Central memory CD8-positive, alpha-beta T cell (primary cell): ENCODE measurements at regions not wholly inside any gene's neighbourhood (a gene's known extent, or its start where the extent isn't known, plus 50 kb on each side); places are given as distances from the start of the nearest gene placed in this dataset.
"Not testable (repeated sequence)": the region's sequence is repeated elsewhere in the genome, so short reads cannot be mapped to it uniquely, and the experiment has no call there.

Experiments
- ATAC-seq: fragments of 150-1000 bp; cut with Tn5 transposase; replicated peaks from 2 replicates; pipeline ENCODE4 v1.10.0; 2022; ENCODE audit warnings: mild to moderate bottlenecking, moderate FRiP score, moderate number of reproducible peaks; ENCODE audit not compliant: poor library complexity, severe bottlenecking; ENCODE audit errors: extremely low read depth
- DNase-seq, 2 donors: peaks; one replicate each; pipeline ENCODE4 v3.0.0; 2021; ENCODE audit warnings: low spot score in 2 of 2
- H3K27ac Mint-ChIP-seq: one replicate; pipeline ENCODE4 v1.8.0; 2022; ENCODE audit warnings: low read depth, mild to moderate bottlenecking, moderate library complexity, mixed read lengths
- H3K27me3 Mint-ChIP-seq: one replicate; pipeline ENCODE4 v1.8.0; 2022; ENCODE audit warnings: mixed read lengths
- H3K36me3 Mint-ChIP-seq: one replicate; pipeline ENCODE4 v1.8.0; 2022; ENCODE audit warnings: mild to moderate bottlenecking, moderate library complexity, mixed read lengths; ENCODE audit not compliant: insufficient read depth
- H3K4me1 Mint-ChIP-seq: one replicate; pipeline ENCODE4 v1.8.0; 2022; ENCODE audit warnings: mixed read lengths
- H3K4me3 Mint-ChIP-seq: one replicate; pipeline ENCODE4 v1.8.0; 2022; ENCODE audit warnings: mild to moderate bottlenecking, moderate library complexity, mixed read lengths
- H3K9me3 Mint-ChIP-seq: one replicate; pipeline ENCODE4 v1.8.0; 2022; ENCODE audit warnings: mixed read lengths

- H3K27me3 Mint-ChIP-seq, H3K4me1 Mint-ChIP-seq, H3K9me3 Mint-ChIP-seq, DNase-seq, H3K4me3 Mint-ChIP-seq, ATAC-seq, H3K36me3 Mint-ChIP-seq, H3K27ac Mint-ChIP-seq: not testable (repeated sequence)
Observed at GRCh38 chr14:19201394-19202052, 232.6 kb downstream of the POTEG start.

GRCh38 chr14:19202053-19202442 lies 232.1 kb downstream of the POTEG start:
- not testable (repeated sequence) for H3K27me3 Mint-ChIP-seq

GRCh38 chr14:19203250-19203972 lies 230.7 kb downstream of the POTEG start:
- H3K27ac Mint-ChIP-seq, H3K27me3 Mint-ChIP-seq, H3K9me3 Mint-ChIP-seq, H3K36me3 Mint-ChIP-seq, H3K4me1 Mint-ChIP-seq, H3K4me3 Mint-ChIP-seq, ATAC-seq, DNase-seq: not testable (repeated sequence)

More at GRCh38 chr14:19202053-19202442, 232.1 kb downstream of the POTEG start:
- DNase-seq, H3K4me1 Mint-ChIP-seq, H3K9me3 Mint-ChIP-seq, ATAC-seq, H3K36me3 Mint-ChIP-seq, H3K27ac Mint-ChIP-seq, H3K4me3 Mint-ChIP-seq: not testable (repeated sequence)

GRCh38 chr14:19204827-19205226 lies 229.3 kb downstream of the POTEG start:
- not testable (repeated sequence) for H3K4me3 Mint-ChIP-seq, H3K27ac Mint-ChIP-seq, ATAC-seq, H3K36me3 Mint-ChIP-seq, H3K27me3 Mint-ChIP-seq, H3K9me3 Mint-ChIP-seq, H3K4me1 Mint-ChIP-seq, DNase-seq

- not testable (repeated sequence) for H3K4me3 Mint-ChIP-seq, ATAC-seq, H3K36me3 Mint-ChIP-seq
Observed at GRCh38 chr14:19216480-19216879, 217.7 kb downstream of the POTEG start.

GRCh38 chr14:19219423-19219822 lies 214.7 kb downstream of the POTEG start:
- H3K27ac Mint-ChIP-seq, ATAC-seq, H3K9me3 Mint-ChIP-seq, H3K27me3 Mint-ChIP-seq, H3K36me3 Mint-ChIP-seq, H3K4me1 Mint-ChIP-seq, DNase-seq, H3K4me3 Mint-ChIP-seq: not testable (repeated sequence)

More at GRCh38 chr14:19216480-19216879, 217.7 kb downstream of the POTEG start:
- not testable (repeated sequence) for DNase-seq, H3K9me3 Mint-ChIP-seq, H3K4me1 Mint-ChIP-seq, H3K27ac Mint-ChIP-seq, H3K27me3 Mint-ChIP-seq

GRCh38 chr14:19231421-19231820 lies 202.7 kb downstream of the POTEG start:
- H3K4me3 Mint-ChIP-seq, DNase-seq, H3K9me3 Mint-ChIP-seq, H3K27ac Mint-ChIP-seq, H3K36me3 Mint-ChIP-seq, ATAC-seq, H3K27me3 Mint-ChIP-seq, H3K4me1 Mint-ChIP-seq: not testable (repeated sequence)

- ATAC-seq, H3K27me3 Mint-ChIP-seq: not testable (repeated sequence)
Observed at GRCh38 chr14:19234059-19234458, 200.1 kb downstream of the POTEG start.

GRCh38 chr14:19237656-19238055 lies 196.5 kb downstream of the POTEG start:
- H3K4me3 Mint-ChIP-seq, H3K36me3 Mint-ChIP-seq, DNase-seq, H3K4me1 Mint-ChIP-seq, H3K9me3 Mint-ChIP-seq, H3K27me3 Mint-ChIP-seq, ATAC-seq, H3K27ac Mint-ChIP-seq: not testable (repeated sequence)

More at GRCh38 chr14:19234059-19234458, 200.1 kb downstream of the POTEG start:
- not testable (repeated sequence) for H3K36me3 Mint-ChIP-seq, H3K4me1 Mint-ChIP-seq, H3K9me3 Mint-ChIP-seq, H3K4me3 Mint-ChIP-seq, H3K27ac Mint-ChIP-seq, DNase-seq

- not testable (repeated sequence) for H3K36me3 Mint-ChIP-seq, ATAC-seq, H3K27ac Mint-ChIP-seq, H3K4me3 Mint-ChIP-seq, H3K4me1 Mint-ChIP-seq, DNase-seq, H3K27me3 Mint-ChIP-seq, H3K9me3 Mint-ChIP-seq
Observed at GRCh38 chr14:19238584-19238983, 195.6 kb downstream of the POTEG start.

GRCh38 chr14:19239981-19240380 lies 194.2 kb downstream of the POTEG start:
- not testable (repeated sequence) for H3K4me3 Mint-ChIP-seq, H3K9me3 Mint-ChIP-seq, H3K4me1 Mint-ChIP-seq, H3K27ac Mint-ChIP-seq, H3K27me3 Mint-ChIP-seq, DNase-seq, H3K36me3 Mint-ChIP-seq, ATAC-seq

- not testable (repeated sequence) for H3K27me3 Mint-ChIP-seq, H3K9me3 Mint-ChIP-seq, ATAC-seq, H3K4me3 Mint-ChIP-seq, DNase-seq, H3K4me1 Mint-ChIP-seq, H3K27ac Mint-ChIP-seq, H3K36me3 Mint-ChIP-seq
Observed at GRCh38 chr14:19240387-19240786, 193.8 kb downstream of the POTEG start.

GRCh38 chr14:19241451-19241850 lies 192.7 kb downstream of the POTEG start:
- H3K4me3 Mint-ChIP-seq, H3K27me3 Mint-ChIP-seq, H3K9me3 Mint-ChIP-seq, DNase-seq, H3K4me1 Mint-ChIP-seq, H3K36me3 Mint-ChIP-seq, H3K27ac Mint-ChIP-seq, ATAC-seq: not testable (repeated sequence)
